Coronary artery (tissue), 2 donors: ENCODE measurements at regions not wholly inside any gene's neighbourhood (a gene's known extent, or its start where the extent isn't known, plus 50 kb on each side); places are given as distances from the start of the nearest gene placed in this dataset.

Experiments
- DNase-seq: peaks from one replicate; pipeline ENCODE4 v3.0.0-alpha.2; 2017; ENCODE audit warnings: low spot score
- H3K27ac ChIP-seq, 2 donors: fragments of 200-600 bp; sonication (generic); one replicate each; pipeline ENCODE4 v1.5.1; 2016 to 2019
- H3K4me3 ChIP-seq: fragments of 200-600 bp; sonication (generic); 2 replicates; pipeline ENCODE4 v1.5.1; 2016; ENCODE audit warnings: mild to moderate bottlenecking, moderate library complexity
- CTCF ChIP-seq: fragments of 200-600 bp; sonication (generic); IDR thresholded peaks from one replicate; pipeline ENCODE4 v1.5.1; 2019; ENCODE audit warnings: antibody characterized with exemption

GRCh38 chr18:54702686-54703085 lies 111.6 kb downstream of the DYNAP start:
- no peak for DNase-seq
- H3K4me3 ChIP-seq: no peak overlapping the region
- no peak for TF ChIP-seq CTCF
- no peak overlapping the region for H3K27ac ChIP-seq

GRCh38 chr18:54710074-54710899 lies 118.0 kb upstream of the RAB27B start:
- no peak overlapping the region for H3K4me3 ChIP-seq
- DNase-seq: no peak
- H3K27ac ChIP-seq: no peak overlapping the region
- no peak for TF ChIP-seq CTCF

- TF ChIP-seq CTCF: no peak
- H3K4me3 ChIP-seq: no peak overlapping the region
- no peak for DNase-seq
- no peak overlapping the region for H3K27ac ChIP-seq
These were observed 117.4 kb upstream of the RAB27B start for GRCh38 chr18:54710900-54711281.

GRCh38 chr18:54712306-54712705 lies 116.0 kb upstream of the RAB27B start:
- DNase-seq: no peak

GRCh38 chr18:54712758-54713157 lies 115.5 kb upstream of the RAB27B start:
- DNase-seq: no peak
- H3K27ac ChIP-seq: no peak overlapping the region
- no peak overlapping the region for H3K4me3 ChIP-seq
- TF ChIP-seq CTCF: no peak

More at GRCh38 chr18:54712306-54712705, 116.0 kb upstream of the RAB27B start:
- TF ChIP-seq CTCF: no peak
- no peak overlapping the region for H3K27ac ChIP-seq
- no peak overlapping the region for H3K4me3 ChIP-seq

GRCh38 chr18:54713386-54713785 lies 114.9 kb upstream of the RAB27B start:
- no peak for TF ChIP-seq CTCF
- no peak for DNase-seq
- Histone ChIP-seq H3K27ac (no peak overlapping the region), H3K4me3 (no peak overlapping the region)

GRCh38 chr18:54714851-54715250 lies 113.4 kb upstream of the RAB27B start:
- no peak for TF ChIP-seq CTCF
- Histone ChIP-seq H3K27ac (no peak overlapping the region), H3K4me3 (no peak overlapping the region)
- DNase-seq: no peak
